MM.1S (cell line): ENCODE measurements at regions not wholly inside any gene's neighbourhood (a gene's known extent, or its start where the extent isn't known, plus 50 kb on each side); places are given as distances from the start of the nearest gene placed in this dataset.

Experiments
- EZH2phosphoT487 ChIP-seq: fragments of 300-600 bp; sonication (generic); IDR thresholded peaks from 2 replicates; pipeline ENCODE4 v1.6.1; 2018; ENCODE audit warnings: antibody characterized with exemption, low read length
- TF ChIP-seq, protein P1 (sequence below): fragments of 300-600 bp; sonication (generic); IDR thresholded peaks from 2 replicates; pipeline ENCODE4 v1.5.1; 2016; ENCODE audit warnings: antibody characterized with exemption, low read length, mixed read lengths

DNA sequence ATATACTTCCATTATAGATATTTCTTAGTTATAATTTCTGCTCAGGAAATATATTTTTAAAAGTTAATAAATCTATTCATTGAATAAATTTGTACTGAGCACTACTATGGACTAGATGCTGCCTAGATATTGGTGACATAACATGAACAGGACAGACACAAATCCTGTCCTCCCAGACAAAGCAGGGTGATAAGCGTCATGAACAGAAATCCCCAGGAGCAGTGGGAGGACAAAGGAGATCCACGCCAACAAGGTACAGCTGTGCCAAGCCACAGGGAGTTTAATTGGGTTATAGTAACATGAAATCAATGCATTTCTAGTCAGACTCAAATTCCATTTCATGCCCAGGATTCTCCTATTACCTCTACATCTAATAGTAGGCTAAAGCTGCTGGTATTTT is 171.8 kb upstream of the CPNE8 start:
- TF ChIP-seq, protein P1, sequence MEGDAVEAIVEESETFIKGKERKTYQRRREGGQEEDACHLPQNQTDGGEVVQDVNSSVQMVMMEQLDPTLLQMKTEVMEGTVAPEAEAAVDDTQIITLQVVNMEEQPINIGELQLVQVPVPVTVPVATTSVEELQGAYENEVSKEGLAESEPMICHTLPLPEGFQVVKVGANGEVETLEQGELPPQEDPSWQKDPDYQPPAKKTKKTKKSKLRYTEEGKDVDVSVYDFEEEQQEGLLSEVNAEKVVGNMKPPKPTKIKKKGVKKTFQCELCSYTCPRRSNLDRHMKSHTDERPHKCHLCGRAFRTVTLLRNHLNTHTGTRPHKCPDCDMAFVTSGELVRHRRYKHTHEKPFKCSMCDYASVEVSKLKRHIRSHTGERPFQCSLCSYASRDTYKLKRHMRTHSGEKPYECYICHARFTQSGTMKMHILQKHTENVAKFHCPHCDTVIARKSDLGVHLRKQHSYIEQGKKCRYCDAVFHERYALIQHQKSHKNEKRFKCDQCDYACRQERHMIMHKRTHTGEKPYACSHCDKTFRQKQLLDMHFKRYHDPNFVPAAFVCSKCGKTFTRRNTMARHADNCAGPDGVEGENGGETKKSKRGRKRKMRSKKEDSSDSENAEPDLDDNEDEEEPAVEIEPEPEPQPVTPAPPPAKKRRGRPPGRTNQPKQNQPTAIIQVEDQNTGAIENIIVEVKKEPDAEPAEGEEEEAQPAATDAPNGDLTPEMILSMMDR: no peak
- no peak for TF ChIP-seq EZH2phosphoT487
